ENCODE measurements at regions not wholly inside any gene's neighbourhood (a gene's known extent, or its start where the extent isn't known, plus 50 kb on each side); places are given as distances from the start of the nearest gene placed in this dataset.

DNA sequence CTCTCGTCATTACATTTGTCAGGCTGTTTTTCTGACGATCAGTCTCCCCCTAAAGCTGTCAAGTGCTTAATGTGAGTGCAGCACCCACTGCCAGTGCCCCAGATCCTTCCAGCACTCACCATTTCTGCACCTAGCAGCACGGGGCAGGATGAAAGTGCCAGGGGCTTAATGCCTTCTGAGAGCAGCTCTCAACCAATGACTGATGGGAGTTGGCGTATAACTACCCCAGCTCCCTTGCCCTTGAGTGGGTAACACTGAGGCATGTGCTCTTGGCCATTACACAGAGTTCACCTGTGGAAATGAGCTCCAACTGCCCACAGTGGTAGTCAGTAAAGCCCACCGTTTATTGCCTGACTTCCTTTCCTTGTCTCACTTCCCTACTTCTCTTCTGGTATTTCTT, 226.2 kb upstream of the BCOR start:
- WGBS, 2 donors (ENCODE audit: low coverage in 1 of 2) = 85% methylated on average over 5 of the region's 5 CpGs; no CpG with 5 or more reads in 1 of the 2 donors
- Histone ChIP-seq H3K4me3 (no peak overlapping the region), H3K36me3 (no peaks in the 10 kb centered on the region), H3K27ac (no peak overlapping the region), H3K4me1 (no peaks in the 10 kb centered on the region), H3K9me3 (no peaks in the 10 kb centered on the region), H3K27me3 (no peaks in the 10 kb centered on the region)
- in situ Hi-C loops (cut with MboI; ENCODE audit: low pct_ligation_motif_present in 1 of 4, low pct_unique_long_range_greater_than_20kb in 1 of 4, low sequenced_read_pairs in 3 of 4) (no loop called here), intact Hi-C loops (cut with DNase I; ENCODE audit: low total_unique reads) (no loop called here)
- TF ChIP-seq POLR2AphosphoS5 (IDR thresholded peaks at IDR 0.05) = no peak
- no peak for TF ChIP-seq EP300 (IDR thresholded peaks at IDR 0.05; ENCODE audit: low read depth)
- no peak for TF ChIP-seq POLR2A (IDR thresholded peaks at IDR 0.05)
- TF ChIP-seq, protein P1, sequence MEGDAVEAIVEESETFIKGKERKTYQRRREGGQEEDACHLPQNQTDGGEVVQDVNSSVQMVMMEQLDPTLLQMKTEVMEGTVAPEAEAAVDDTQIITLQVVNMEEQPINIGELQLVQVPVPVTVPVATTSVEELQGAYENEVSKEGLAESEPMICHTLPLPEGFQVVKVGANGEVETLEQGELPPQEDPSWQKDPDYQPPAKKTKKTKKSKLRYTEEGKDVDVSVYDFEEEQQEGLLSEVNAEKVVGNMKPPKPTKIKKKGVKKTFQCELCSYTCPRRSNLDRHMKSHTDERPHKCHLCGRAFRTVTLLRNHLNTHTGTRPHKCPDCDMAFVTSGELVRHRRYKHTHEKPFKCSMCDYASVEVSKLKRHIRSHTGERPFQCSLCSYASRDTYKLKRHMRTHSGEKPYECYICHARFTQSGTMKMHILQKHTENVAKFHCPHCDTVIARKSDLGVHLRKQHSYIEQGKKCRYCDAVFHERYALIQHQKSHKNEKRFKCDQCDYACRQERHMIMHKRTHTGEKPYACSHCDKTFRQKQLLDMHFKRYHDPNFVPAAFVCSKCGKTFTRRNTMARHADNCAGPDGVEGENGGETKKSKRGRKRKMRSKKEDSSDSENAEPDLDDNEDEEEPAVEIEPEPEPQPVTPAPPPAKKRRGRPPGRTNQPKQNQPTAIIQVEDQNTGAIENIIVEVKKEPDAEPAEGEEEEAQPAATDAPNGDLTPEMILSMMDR (IDR thresholded peaks at IDR 0.05) = no peak
- DNase-seq = no peak

DNA sequence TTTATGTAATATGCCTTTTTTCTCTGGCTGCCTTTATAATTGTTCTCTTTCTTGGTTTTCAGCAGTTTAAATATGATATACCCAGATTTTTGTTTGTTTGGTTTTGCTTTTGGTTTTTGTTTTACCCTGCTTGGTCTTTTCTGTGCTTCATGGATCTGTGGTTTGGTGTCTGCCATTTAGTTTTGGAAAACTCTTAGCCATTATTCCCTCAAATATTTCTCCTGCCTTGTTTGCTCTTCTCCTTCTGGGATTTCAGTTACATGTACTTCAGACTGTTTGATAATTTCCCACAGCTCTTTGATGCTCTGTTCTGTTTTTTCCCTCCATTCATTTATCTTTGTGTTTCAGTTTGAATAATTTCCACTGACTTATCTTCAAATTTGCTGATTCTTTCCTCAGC, 223.1 kb upstream of the BCOR start:
- H3K4me3 ChIP-seq = no peak overlapping the region
- in situ Hi-C loops (cut with MboI; ENCODE audit: low pct_ligation_motif_present in 1 of 4, low pct_unique_long_range_greater_than_20kb in 1 of 4, low sequenced_read_pairs in 3 of 4) (no loop called here), intact Hi-C loops (cut with DNase I; ENCODE audit: low total_unique reads) (no loop called here)
- no peak overlapping the region for H3K27ac ChIP-seq
- H3K9me3 ChIP-seq = no peaks in the 10 kb centered on the region
- H3K4me1 ChIP-seq = no peaks in the 10 kb centered on the region
- H3K27me3 ChIP-seq = no peaks in the 10 kb centered on the region
- H3K36me3 ChIP-seq = no peaks in the 10 kb centered on the region
- no peak for DNase-seq
- TF ChIP-seq EP300 (IDR thresholded peaks at IDR 0.05; ENCODE audit: low read depth) (no peak), POLR2A (IDR thresholded peaks at IDR 0.05) (no peak), POLR2AphosphoS5 (IDR thresholded peaks at IDR 0.05) (no peak)
- TF ChIP-seq, protein P1 (IDR thresholded peaks at IDR 0.05) = no peak

DNA sequence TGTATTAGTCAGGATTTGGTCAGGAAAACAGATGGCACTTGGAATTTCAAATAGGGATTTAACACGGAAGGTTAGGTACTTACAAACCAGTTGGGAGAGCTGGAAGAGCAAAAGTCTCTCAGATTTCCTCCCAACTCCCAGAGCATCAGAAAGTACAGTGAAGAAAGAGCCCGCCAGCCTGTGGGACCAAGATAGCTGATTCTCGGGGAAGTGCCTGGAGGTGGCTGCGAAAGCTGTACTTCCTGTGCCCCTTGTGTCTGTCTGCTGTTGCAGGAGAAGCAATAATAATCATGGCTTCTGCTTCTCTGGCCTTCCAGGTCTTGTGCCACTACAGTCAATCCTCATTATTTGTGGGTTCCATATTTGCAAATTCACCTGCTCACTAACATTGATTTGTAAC, 221.0 kb upstream of the BCOR start:
- in situ Hi-C loops (cut with MboI; ENCODE audit: low pct_ligation_motif_present in 1 of 4, low pct_unique_long_range_greater_than_20kb in 1 of 4, low sequenced_read_pairs in 3 of 4) = no loop called here

DNA sequence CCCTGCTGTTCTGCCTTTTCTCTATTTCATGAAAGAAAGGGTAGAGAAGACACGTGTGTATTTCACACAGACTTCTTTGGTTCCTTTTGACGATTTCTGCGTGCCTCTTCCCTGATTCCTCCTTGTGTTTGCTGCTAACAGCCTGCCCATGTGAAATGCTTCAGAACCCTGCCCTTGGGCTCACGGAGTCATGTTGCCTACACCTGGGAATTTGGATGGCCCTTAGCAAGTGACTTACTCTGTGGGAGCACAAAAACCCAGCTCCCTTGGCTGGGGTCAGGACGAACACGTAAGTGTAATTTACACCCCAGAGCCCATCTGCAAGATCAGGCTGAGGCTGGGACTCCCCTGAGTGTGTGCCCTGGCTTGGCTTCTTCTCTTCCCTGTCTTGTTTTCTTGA, 220.3 kb upstream of the BCOR start:
- H3K9me3 ChIP-seq = no peaks in the 10 kb centered on the region
- in situ Hi-C loops (cut with MboI; ENCODE audit: low pct_ligation_motif_present in 1 of 4, low pct_unique_long_range_greater_than_20kb in 1 of 4, low sequenced_read_pairs in 3 of 4) (no loop called here), intact Hi-C loops (cut with DNase I; ENCODE audit: low total_unique reads) (no loop called here)
- DNase-seq = no peak
- H3K36me3 ChIP-seq = no peaks in the 10 kb centered on the region
- whole genome bisulfite sequencing, 2 donors (ENCODE audit: low coverage in 1 of 2) = 84% methylated on average over 6 of the region's 6 CpGs; no CpG with 5 or more reads in 1 of the 2 donors
- H3K4me3 ChIP-seq = no peak overlapping the region
- H3K4me1 ChIP-seq = no peaks in the 10 kb centered on the region
- no peaks in the 10 kb centered on the region for H3K27me3 ChIP-seq
- TF ChIP-seq POLR2AphosphoS5 (IDR thresholded peaks at IDR 0.05) (no peak), EP300 (IDR thresholded peaks at IDR 0.05; ENCODE audit: low read depth) (no peak), POLR2A (IDR thresholded peaks at IDR 0.05) (no peak)
- TF ChIP-seq, protein P1 (IDR thresholded peaks at IDR 0.05) = no peak
- H3K27ac ChIP-seq = no peak overlapping the region

More for the DNA sequence above, 221.0 kb upstream of the BCOR start:
- H3K4me3 ChIP-seq = no peak overlapping the region
- WGBS, 2 donors (ENCODE audit: low coverage in 1 of 2) = 71 to 80% methylated on average over 1 to 4 of the region's 4 CpGs
- H3K36me3 ChIP-seq = no peaks in the 10 kb centered on the region
- TF ChIP-seq POLR2AphosphoS5 (IDR thresholded peaks at IDR 0.05) = no peak
- no peak for TF ChIP-seq EP300 (IDR thresholded peaks at IDR 0.05; ENCODE audit: low read depth)
- TF ChIP-seq, protein P1 (IDR thresholded peaks at IDR 0.05) = no peak
- no peak for TF ChIP-seq POLR2A (IDR thresholded peaks at IDR 0.05)
- H3K9me3 ChIP-seq = no peaks in the 10 kb centered on the region
- H3K4me1 ChIP-seq = no peaks in the 10 kb centered on the region
- H3K27ac ChIP-seq = no peak overlapping the region
- intact Hi-C loops (cut with DNase I; ENCODE audit: low total_unique reads) = no loop called here
- DNase-seq = no peak
- H3K27me3 ChIP-seq = no peaks in the 10 kb centered on the region

All from transverse colon (tissue), 4 donors.